ENCODE measurements at regions not wholly inside any gene's neighbourhood (a gene's known extent, or its start where the extent isn't known, plus 50 kb on each side); places are given as distances from the start of the nearest gene placed in this dataset.

- no peak for TF ChIP-seq CTCF (conservative IDR thresholded peaks at IDR 0.05 in 1 of 2, IDR thresholded peaks at IDR 0.05 in 1 of 2; ENCODE audit: extremely low read depth in 1 of 2, insufficient read depth in 1 of 2, low read depth in 1 of 2, low read length in 2 of 2)
- TF ChIP-seq EZH2 (IDR thresholded peaks at IDR 0.05; ENCODE audit: borderline replicate concordance, low read length), result no peak
Observed at GRCh38 chr9:16221366-16221765, 649.1 kb downstream of the BNC2 start.

All from mammary epithelial cell (primary cell).